Activated naive CD4-positive, alpha-beta T cell treated with anti-CD3 and anti-CD28 coated beads, Interleukin-2, amount 50 U/mL, for 72 hours (primary cell): ENCODE measurements at regions not wholly inside any gene's neighbourhood (a gene's known extent, or its start where the extent isn't known, plus 50 kb on each side); places are given as distances from the start of the nearest gene placed in this dataset.

Experiments used
- ATAC-seq, 2 donors: fragments of 150-1000 bp; cut with Tn5 transposase; 2 replicates each; pipeline ENCODE4 v1.10.0; 2021; ENCODE audit warnings: mild to moderate bottlenecking in 2 of 2, moderate library complexity in 2 of 2
- DNase-seq, 2 donors: peaks; one replicate each; pipeline ENCODE4 v3.0.0; 2021 to 2022; ENCODE audit warnings: low spot score in 2 of 2
- H3K27ac Mint-ChIP-seq, 2 donors: one replicate each; pipeline ENCODE4 v1.8.0; 2022; ENCODE audit warnings: mild to moderate bottlenecking in 2 of 2, mixed read lengths in 2 of 2
- H3K36me3 Mint-ChIP-seq, 2 donors: one replicate each; pipeline ENCODE4 v1.8.0; 2022; ENCODE audit warnings: mixed read lengths in 2 of 2
- H3K9me3 Mint-ChIP-seq, 2 donors: one replicate each; pipeline ENCODE4 v1.8.0; 2022; ENCODE audit warnings: mixed read lengths in 2 of 2

- no peak for ATAC-seq
- Mint-ChIP-seq H3K27ac (no peak overlapping the region), H3K36me3 (no peaks in the 10 kb centered on the region), H3K9me3 (no peaks in the 10 kb centered on the region)
- DNase-seq: no peak
Observed at GRCh38 chr2:15726321-15727057, 134.8 kb downstream of the DDX1 start.

DNA sequence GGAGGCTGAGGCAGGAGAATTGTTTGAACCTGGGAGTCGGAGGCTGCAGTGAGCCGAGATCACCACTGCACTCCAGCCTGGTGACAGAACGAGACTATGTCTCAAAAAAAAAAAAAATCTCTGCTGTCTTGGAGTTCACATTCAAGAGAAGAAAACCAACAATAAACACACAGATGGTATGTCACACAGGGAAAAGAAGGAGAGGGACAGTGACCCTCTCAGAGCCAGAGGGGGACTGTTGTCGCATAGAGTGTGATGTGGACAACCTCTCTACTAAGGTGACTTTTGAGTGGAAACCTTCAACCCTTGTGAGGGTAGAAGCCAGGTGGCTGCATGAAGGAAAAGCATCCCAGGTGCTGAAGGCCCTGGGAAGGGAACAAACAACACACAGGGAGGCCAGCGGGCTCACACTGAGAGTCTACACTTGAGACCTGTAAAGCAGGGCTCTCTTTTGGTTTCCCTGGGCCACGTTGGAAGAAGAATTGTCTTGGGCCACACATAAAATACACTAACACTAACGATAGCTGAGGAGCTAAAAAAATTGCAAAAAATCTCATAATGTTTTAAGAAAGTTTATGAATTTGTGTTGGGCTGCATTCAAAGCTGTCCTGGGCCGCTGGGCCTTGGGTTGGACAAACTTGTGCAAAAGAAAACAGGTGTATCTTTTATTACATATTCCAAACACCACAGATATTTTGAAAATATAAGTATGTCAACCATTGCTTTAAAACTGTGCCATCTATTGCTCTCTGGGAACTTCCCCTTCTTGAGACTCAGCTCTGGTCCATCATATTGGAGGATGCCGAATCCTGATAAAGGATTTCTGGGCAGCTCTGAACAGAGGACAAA, 136.0 kb downstream of the DDX1 start:
- DNase-seq (no peak), ATAC-seq (no peak)
- H3K9me3 Mint-ChIP-seq: no peaks in the 10 kb centered on the region
- no peaks in the 10 kb centered on the region for H3K36me3 Mint-ChIP-seq
- H3K27ac Mint-ChIP-seq: no peak overlapping the region

DNA sequence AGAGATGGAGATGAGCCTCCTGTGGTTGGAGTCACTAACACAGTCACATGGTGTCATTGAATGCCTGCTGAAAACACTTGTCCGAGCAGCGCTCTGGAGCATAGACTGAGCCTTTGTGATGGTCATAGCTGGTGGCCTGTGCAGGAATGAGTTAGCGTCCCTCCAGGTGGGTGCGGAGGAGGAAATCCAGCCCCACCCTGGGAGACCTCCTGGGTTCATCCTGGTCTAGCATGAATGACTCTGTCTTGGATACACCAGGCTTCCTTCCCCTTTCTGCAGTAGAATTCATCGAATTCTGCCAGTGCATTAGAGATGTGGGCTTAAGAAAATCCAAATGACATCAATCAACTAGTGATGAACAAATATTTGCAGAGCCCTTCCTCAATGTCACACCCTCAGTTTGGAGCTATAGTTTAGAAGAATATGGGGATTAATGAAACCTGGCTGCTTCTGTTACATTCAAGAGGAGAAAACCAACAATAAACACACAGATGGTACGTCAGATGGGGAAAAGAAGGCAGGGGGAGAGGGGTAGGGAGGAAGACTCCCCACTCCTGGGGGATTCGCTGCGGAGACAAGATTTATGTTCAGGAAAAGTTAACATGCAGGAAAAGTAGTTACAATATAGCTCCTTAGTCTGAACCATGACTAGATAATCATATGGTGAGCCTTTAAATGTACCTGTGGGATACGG, 136.7 kb downstream of the DDX1 start:
- Mint-ChIP-seq H3K36me3 (no peaks in the 10 kb centered on the region), H3K27ac (no peak overlapping the region), H3K9me3 (no peaks in the 10 kb centered on the region)
- ATAC-seq (no peak), DNase-seq (no peak)

- Mint-ChIP-seq H3K27ac (no peak overlapping the region), H3K9me3 (no peaks in the 10 kb centered on the region)
- DNase-seq: no peak
Observed at GRCh38 chr2:15729001-15729400, 137.3 kb downstream of the DDX1 start.

DNA sequence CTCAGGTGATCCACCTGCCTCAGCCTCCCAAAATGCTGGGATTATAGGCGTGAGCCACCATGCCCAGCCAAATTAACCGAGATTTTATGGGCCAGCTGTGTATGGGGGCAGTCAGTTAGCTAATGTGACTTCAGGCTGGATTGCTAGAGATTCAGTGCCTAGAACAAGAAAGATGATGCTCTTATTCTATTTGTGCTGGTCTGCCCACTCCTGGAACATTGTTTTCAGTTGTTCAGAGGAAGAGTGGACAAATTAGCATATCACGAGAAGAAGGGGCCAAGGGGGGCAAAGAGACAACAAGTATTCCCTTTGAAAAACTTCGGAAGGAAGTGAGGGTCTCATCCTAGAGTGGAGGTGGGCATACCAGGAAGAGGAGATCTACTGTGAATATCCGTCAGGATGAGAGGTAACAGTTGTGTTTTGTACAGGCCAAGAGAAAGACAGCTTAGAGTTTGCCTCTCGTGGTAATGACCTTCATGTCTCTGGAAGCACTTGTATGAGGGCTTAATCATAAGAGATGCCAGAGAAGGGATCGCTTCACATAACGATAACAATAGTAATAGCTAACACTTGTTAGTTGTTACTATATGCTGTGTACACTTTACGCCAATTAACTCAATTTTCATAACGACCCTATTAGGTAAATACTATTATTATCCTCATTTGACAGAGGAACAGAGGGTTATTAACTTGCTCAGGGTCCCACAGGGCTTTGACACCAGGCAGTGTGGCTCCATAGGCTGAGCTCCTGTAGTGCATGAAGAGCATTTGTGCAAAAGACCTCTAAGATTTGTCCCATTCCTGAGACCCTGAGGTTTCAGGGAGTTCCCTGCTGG, 138.3 kb downstream of the DDX1 start:
- ATAC-seq (no peak), DNase-seq (no peak)
- no peaks in the 10 kb centered on the region for H3K9me3 Mint-ChIP-seq
- H3K27ac Mint-ChIP-seq: no peak overlapping the region
- no peaks in the 10 kb centered on the region for H3K36me3 Mint-ChIP-seq

More at GRCh38 chr2:15729001-15729400, 137.3 kb downstream of the DDX1 start:
- no peaks in the 10 kb centered on the region for H3K36me3 Mint-ChIP-seq
- no peak for ATAC-seq

GRCh38 chr2:15730545-15731212, 139.0 kb downstream of the DDX1 start:
- Mint-ChIP-seq H3K27ac (no peak overlapping the region), H3K36me3 (no peaks in the 10 kb centered on the region), H3K9me3 (no peaks in the 10 kb centered on the region)
- no peak for ATAC-seq
- DNase-seq: no peak

GRCh38 chr2:15731213-15731888, 139.7 kb downstream of the DDX1 start:
- DNase-seq: no peak
- no peak for ATAC-seq
- Mint-ChIP-seq H3K36me3 (no peaks in the 10 kb centered on the region), H3K9me3 (no peaks in the 10 kb centered on the region), H3K27ac (no peak overlapping the region)

GRCh38 chr2:15731889-15732271, 140.2 kb downstream of the DDX1 start:
- ATAC-seq (no peak), DNase-seq (no peak)
- Mint-ChIP-seq H3K9me3 (no peaks in the 10 kb centered on the region), H3K27ac (no peak overlapping the region), H3K36me3 (no peaks in the 10 kb centered on the region)

DNA sequence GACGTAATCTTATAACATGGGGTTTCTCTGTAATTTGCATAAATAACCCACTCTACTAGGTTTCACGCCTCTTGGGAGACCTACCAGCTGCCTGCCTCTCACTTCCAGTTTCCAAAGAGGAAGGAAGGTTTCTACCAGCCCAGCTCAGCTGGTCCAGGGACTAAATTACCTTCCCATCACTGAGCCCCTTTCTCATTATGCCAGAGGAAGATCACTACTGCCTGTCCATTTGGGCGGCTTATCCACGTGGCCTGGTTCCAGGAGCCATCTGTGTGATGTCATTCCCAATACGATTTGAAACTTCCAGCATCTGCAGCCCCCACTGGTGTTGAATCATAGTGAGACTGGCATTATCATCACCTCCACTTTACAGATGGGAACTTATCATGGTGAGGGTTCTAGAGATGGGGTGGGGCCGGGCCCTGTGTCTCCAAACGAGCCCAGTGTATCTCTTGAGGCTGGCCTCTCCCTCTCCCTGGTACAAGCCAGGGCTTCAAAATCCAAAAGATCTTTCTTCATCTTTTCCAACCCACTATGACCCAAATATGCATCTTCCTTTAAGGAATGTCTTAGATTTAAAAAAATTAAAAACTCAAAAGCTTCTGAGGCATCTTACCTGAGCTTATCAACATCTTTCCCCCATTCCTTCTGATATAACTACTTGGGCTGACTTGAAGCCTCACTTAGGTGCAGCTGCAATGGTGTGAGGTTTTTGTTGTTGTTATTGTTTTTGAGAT, 140.8 kb downstream of the DDX1 start:
- ATAC-seq (no peak), DNase-seq (no peak)
- Mint-ChIP-seq H3K9me3 (no peaks in the 10 kb centered on the region), H3K27ac (no peak overlapping the region), H3K36me3 (no peaks in the 10 kb centered on the region)

DNA sequence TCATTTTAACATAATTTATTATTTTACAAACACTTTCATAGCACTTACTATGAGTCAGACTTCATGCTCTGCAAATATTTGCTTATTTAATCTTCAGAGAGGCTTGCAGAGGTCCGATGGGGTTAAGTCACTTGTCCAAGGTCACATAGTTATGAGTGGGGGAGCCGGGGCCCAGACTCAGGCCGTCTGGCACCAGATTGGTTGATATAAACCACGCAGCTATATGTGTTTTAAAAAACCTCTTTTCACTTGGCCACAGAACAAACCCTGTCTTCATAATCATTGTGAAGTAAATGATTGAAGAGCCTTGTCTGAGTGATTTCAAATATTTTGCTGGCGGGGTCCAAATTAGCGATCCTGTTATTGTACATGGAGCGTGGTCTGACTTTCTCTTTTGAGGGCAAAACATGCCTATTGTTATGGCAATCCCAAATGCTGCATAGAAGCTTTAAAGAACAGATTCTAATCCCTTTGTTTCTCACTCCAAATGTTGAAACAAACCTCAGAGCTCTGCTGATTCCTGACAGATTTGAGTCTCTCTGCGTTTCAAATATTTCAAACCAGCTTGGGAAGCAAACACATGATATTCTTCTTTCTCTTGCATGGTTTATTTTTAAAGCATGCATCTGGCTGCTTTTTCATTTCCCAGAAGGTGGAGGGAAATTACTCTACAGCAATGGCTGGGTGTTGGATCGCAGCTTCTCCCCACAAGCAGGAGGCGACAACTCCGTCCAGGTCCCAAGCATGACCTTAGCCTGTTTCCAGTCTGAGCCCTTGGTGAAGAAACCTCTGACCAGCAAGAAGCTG, 142.4 kb downstream of the DDX1 start:
- Mint-ChIP-seq H3K9me3 (no peaks in the 10 kb centered on the region), H3K36me3 (no peaks in the 10 kb centered on the region), H3K27ac (no peak overlapping the region)
- DNase-seq (no peak), ATAC-seq (no peak)

GRCh38 chr2:15734674-15735483, 143.2 kb downstream of the DDX1 start:
- Mint-ChIP-seq H3K9me3 (no peaks in the 10 kb centered on the region), H3K27ac (no peak overlapping the region), H3K36me3 (no peaks in the 10 kb centered on the region)
- DNase-seq: no peak
- ATAC-seq: no peak

GRCh38 chr2:15735484-15736326, 144.0 kb downstream of the DDX1 start:
- ATAC-seq: no peak
- H3K9me3 Mint-ChIP-seq: no peaks in the 10 kb centered on the region
- no peaks in the 10 kb centered on the region for H3K36me3 Mint-ChIP-seq
- no peak overlapping the region for H3K27ac Mint-ChIP-seq
- DNase-seq: no peak
